Breast epithelium (tissue), 3 donors: ENCODE measurements at regions not wholly inside any gene's neighbourhood (a gene's known extent, or its start where the extent isn't known, plus 50 kb on each side); places are given as distances from the start of the nearest gene placed in this dataset.

Source experiments
- CTCF ChIP-seq, 3 donors: fragments of 450-650 bp; IDR thresholded peaks; one replicate each; pipeline ENCODE4 v1.5.1; 2016 to 2017; ENCODE audit warnings: antibody characterized with exemption in 3 of 3, mild to moderate bottlenecking in 3 of 3, moderate library complexity in 3 of 3
- POLR2AphosphoS5 ChIP-seq, 3 donors: sonication (generic); formaldehyde crosslinking; IDR thresholded peaks; one replicate each; pipeline ENCODE4 v1.6.1; 2017; ENCODE audit warnings: antibody characterized with exemption in 3 of 3

- no peak for TF ChIP-seq CTCF (IDR thresholded peaks at IDR 0.05)
- TF ChIP-seq POLR2AphosphoS5 (IDR thresholded peaks at IDR 0.05) = no peak
These were observed 92.0 kb upstream of the FAM136A start for GRCh38 chr2:70393881-70394280.
